ENCODE measurements at regions not wholly inside any gene's neighbourhood (a gene's known extent, or its start where the extent isn't known, plus 50 kb on each side); places are given as distances from the start of the nearest gene placed in this dataset.

DNA sequence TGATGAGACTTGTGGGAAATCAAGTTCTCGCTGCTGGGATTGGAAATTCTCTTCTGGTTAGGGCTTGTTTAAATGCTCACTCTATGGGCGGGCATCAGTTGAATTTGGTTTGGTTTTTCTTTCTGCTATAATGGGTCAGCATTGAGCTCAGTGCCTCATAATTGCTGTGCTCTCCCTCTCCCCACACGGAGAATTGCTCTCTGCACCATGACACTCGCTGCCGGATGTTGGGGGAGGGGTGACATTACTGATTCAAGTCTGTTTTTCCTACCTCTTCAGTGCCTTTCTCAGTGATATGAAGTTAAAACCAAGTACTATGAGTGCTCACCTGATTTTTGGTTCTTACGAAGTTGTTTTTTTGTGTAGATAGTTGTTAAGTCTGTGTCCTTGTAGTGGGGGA, 599.6 kb downstream of the EPM2A start:
- no peak overlapping the region for H3K4me3 ChIP-seq
- no peaks in the 10 kb centered on the region for H3K36me3 ChIP-seq
- TF ChIP-seq EP300 (IDR thresholded peaks at IDR 0.05): no peak
- TF ChIP-seq POLR2AphosphoS5 (IDR thresholded peaks at IDR 0.05): no peak
- TF ChIP-seq POLR2A (IDR thresholded peaks at IDR 0.05): no peak
- TF ChIP-seq, protein P1, sequence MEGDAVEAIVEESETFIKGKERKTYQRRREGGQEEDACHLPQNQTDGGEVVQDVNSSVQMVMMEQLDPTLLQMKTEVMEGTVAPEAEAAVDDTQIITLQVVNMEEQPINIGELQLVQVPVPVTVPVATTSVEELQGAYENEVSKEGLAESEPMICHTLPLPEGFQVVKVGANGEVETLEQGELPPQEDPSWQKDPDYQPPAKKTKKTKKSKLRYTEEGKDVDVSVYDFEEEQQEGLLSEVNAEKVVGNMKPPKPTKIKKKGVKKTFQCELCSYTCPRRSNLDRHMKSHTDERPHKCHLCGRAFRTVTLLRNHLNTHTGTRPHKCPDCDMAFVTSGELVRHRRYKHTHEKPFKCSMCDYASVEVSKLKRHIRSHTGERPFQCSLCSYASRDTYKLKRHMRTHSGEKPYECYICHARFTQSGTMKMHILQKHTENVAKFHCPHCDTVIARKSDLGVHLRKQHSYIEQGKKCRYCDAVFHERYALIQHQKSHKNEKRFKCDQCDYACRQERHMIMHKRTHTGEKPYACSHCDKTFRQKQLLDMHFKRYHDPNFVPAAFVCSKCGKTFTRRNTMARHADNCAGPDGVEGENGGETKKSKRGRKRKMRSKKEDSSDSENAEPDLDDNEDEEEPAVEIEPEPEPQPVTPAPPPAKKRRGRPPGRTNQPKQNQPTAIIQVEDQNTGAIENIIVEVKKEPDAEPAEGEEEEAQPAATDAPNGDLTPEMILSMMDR (IDR thresholded peaks at IDR 0.05): no peak
- 85 to 91% (median 89%) methylated on average over 6 of the region's 6 CpGs for WGBS, 5 donors
- H3K9me3 ChIP-seq: no peaks in the 10 kb centered on the region
- H3K4me1 ChIP-seq: no peaks in the 10 kb centered on the region
- no peaks in the 10 kb centered on the region for H3K27me3 ChIP-seq
- intact Hi-C loops (cut with DNase I; ENCODE audit: low total_unique reads): no loop called here
- DNase-seq: no peak
- H3K27ac ChIP-seq: no peak overlapping the region

DNA sequence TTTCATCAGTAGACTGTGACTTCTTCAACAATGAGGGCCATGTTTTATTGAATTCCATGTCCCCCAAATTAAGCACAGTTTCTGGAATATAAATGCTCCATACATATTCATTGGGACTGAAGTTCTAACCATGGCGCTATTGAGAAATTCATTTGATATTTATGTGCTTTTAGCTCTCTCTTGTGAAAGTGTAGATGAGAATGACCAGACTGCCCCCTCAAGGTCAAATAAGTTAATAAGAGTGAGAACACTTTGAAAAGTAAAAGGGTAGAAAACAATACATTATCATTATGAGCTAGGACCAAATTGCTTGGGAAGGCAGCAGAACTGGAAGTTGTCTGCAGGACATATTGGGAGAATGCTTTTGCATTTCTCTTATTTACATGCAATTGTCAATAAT, 597.9 kb downstream of the EPM2A start:
- no peak overlapping the region for H3K4me3 ChIP-seq
- no peaks in the 10 kb centered on the region for H3K4me1 ChIP-seq
- WGBS, 5 donors: 71 to 84% (median 79%) methylated on average over 1 of the region's 1 CpG
- no peak overlapping the region for H3K27ac ChIP-seq
- no peaks in the 10 kb centered on the region for H3K9me3 ChIP-seq
- intact Hi-C loops (cut with DNase I; ENCODE audit: low total_unique reads): no loop called here
- peak in 1 of 2 donors; percentile 13 for DNase-seq
- TF ChIP-seq POLR2AphosphoS5 (IDR thresholded peaks at IDR 0.05) (no peak), POLR2A (IDR thresholded peaks at IDR 0.05) (no peak), EP300 (IDR thresholded peaks at IDR 0.05) (no peak)
- TF ChIP-seq, protein P1 (IDR thresholded peaks at IDR 0.05): no peak
- H3K27me3 ChIP-seq: no peaks in the 10 kb centered on the region
- no peaks in the 10 kb centered on the region for H3K36me3 ChIP-seq

DNA sequence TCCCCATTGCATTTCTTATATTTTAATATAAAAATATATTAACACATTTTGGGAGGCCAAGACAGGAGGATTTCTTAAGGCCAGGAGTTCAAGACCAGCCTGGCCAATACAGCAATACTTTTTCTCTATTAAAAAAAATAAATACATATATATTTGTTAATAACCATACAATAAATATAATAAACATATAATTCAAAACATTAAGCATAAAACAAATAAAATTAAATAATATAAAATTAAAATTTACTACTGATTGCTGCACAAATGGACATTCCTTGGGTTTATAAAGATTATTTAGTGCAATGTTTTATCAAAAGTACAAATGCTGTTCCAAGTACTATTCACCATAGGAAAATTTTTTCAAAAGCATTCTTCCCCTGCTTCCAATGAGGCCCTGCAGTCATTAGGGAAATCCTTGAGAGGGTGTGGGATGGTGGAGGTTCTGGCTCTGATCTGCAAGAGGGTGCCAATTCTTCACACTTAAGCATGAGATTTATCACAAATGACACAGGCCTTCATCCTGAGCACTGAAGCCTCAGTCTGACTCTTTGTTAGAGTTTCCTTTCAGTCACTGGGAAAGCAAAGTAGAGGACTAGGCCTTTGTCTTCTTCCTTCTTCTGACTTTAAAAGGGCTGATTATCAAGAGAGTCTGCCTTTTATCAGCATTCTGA, 596.7 kb downstream of the EPM2A start:
- TF ChIP-seq EP300 (IDR thresholded peaks at IDR 0.05): no peak
- TF ChIP-seq POLR2AphosphoS5 (IDR thresholded peaks at IDR 0.05): no peak
- TF ChIP-seq, protein P1 (IDR thresholded peaks at IDR 0.05): no peak
- no peak for TF ChIP-seq POLR2A (IDR thresholded peaks at IDR 0.05)
- H3K27me3 ChIP-seq: no peaks in the 10 kb centered on the region
- intact Hi-C loops (cut with DNase I; ENCODE audit: low total_unique reads): no loop called here
- no peak overlapping the region for H3K27ac ChIP-seq
- DNase-seq: peak in 1 of 2 donors; percentile 9
- no peaks in the 10 kb centered on the region for H3K4me1 ChIP-seq
- H3K9me3 ChIP-seq: no peaks in the 10 kb centered on the region
- H3K4me3 ChIP-seq: no peak overlapping the region
- H3K36me3 ChIP-seq: no peaks in the 10 kb centered on the region

DNA sequence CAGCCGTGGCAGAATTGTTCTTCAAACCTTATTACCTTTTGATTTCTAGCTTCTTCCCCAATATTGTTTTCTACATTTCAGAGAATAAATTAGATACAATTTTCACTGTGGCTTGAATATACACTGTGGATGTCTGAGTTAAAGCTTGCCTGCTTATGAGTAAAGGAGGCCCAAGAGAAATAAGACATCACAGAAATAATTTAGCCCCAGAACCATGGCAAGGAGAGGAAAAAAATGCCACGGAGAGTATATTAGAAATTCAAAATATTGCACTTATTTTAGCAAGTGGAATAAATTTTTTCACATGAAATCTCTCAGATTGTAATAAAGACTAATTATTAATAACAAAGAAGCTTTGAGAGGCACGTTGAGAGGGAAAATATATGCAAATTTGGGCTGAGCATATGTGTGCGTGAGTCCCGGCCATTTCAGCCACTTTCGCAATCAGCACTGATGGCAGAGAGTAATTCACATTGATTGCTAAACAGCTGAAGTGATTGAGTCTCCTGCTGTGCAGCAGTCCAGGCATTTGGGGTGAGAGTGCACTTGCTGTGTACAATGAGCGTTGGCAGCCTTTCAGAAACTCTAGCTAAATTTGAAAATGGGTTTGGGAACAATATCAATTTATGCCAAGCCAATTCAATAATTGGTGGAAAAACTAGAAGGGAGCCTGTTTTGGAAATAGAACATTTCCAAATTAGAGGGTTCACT, 596.0 kb downstream of the EPM2A start:
- Histone ChIP-seq H3K27ac (no peak overlapping the region), H3K4me1 (no peaks in the 10 kb centered on the region), H3K36me3 (no peaks in the 10 kb centered on the region), H3K9me3 (no peaks in the 10 kb centered on the region), H3K27me3 (no peaks in the 10 kb centered on the region), H3K4me3 (no peak overlapping the region)
- peak in 1 of 2 donors; percentile 22 for DNase-seq
- TF ChIP-seq, protein P1 (IDR thresholded peaks at IDR 0.05): no peak
- TF ChIP-seq POLR2AphosphoS5 (IDR thresholded peaks at IDR 0.05) (no peak), POLR2A (IDR thresholded peaks at IDR 0.05) (no peak), EP300 (IDR thresholded peaks at IDR 0.05) (no peak)
- intact Hi-C loops (cut with DNase I; ENCODE audit: low total_unique reads): no loop called here
- WGBS, 5 donors: 60 to 75% (median 67%) methylated on average over 7 of the region's 7 CpGs
